Osteoblast (primary cell): ENCODE measurements at regions not wholly inside any gene's neighbourhood (a gene's known extent, or its start where the extent isn't known, plus 50 kb on each side); places are given as distances from the start of the nearest gene placed in this dataset.

Experiments used
- DNase-seq: peaks from one replicate; pipeline ENCODE4 v3.0.0; 2011; ENCODE audit warnings: low spot score, mixed read lengths; ENCODE audit not compliant: insufficient read length; ENCODE audit errors: missing footprints
- H2AFZ ChIP-seq: 2 replicates; pipeline ENCODE4 v1.6.0; 2011; ENCODE audit warnings: mild to moderate bottlenecking, low read length
- H3K27ac ChIP-seq: 2 replicates; pipeline ENCODE4 v1.5.1; 2011; ENCODE audit warnings: mild to moderate bottlenecking, low read depth, low read length, moderate library complexity
- H3K27me3 ChIP-seq: 2 replicates; pipeline ENCODE4 v1.6.0; 2012; ENCODE audit warnings: mild to moderate bottlenecking, control low read depth, inconsistent platforms, low read length, moderate library complexity; ENCODE audit not compliant: insufficient read depth
- H3K36me3 ChIP-seq: 2 replicates; pipeline ENCODE4 v1.5.1; 2011; ENCODE audit warnings: mild to moderate bottlenecking, low read length, control low read depth, moderate library complexity; ENCODE audit not compliant: insufficient read depth
- H3K4me1 ChIP-seq: 2 replicates; pipeline ENCODE4 v1.5.1; 2011; ENCODE audit warnings: mild to moderate bottlenecking, low read length, control low read depth, moderate library complexity; ENCODE audit not compliant: insufficient read depth
- H3K4me2 ChIP-seq: 2 replicates; pipeline ENCODE4 v1.6.0; 2011; ENCODE audit warnings: mild to moderate bottlenecking, low read length; ENCODE audit not compliant: insufficient read depth
- H3K4me3 ChIP-seq: fragments of 200-600 bp; sonication (generic); 3 replicates; pipeline ENCODE4 v1.5.1; 2012; ENCODE audit warnings: mild to moderate bottlenecking, low read length, inconsistent platforms; ENCODE audit not compliant: insufficient read depth
- H3K79me2 ChIP-seq: 2 replicates; pipeline ENCODE4 v1.6.0; 2012; ENCODE audit warnings: mild to moderate bottlenecking, low read length, control low read depth, inconsistent platforms; ENCODE audit not compliant: insufficient read depth
- H3K9me3 ChIP-seq: 2 replicates; pipeline ENCODE4 v1.5.1; 2011; ENCODE audit warnings: low read depth, low read length, control low read depth
- H4K20me1 ChIP-seq: 2 replicates; pipeline ENCODE4 v1.6.0; 2012; ENCODE audit warnings: mild to moderate bottlenecking, low read length, control low read depth; ENCODE audit not compliant: insufficient read depth
- CTCF ChIP-seq: IDR thresholded peaks from 2 replicates; pipeline ENCODE4 v1.5.1; 2011; ENCODE audit warnings: mild to moderate bottlenecking, low read depth, low read length, moderate library complexity; ENCODE audit errors: extremely low read depth

GRCh38 chr3:191008074-191008473 lies 145.6 kb upstream of the GMNC start:
- H3K4me2 ChIP-seq = no peak overlapping the region
- no peak for DNase-seq
- no peaks in the 10 kb centered on the region for H4K20me1 ChIP-seq
- no peaks in the 10 kb centered on the region for H3K79me2 ChIP-seq
- H3K9me3 ChIP-seq = no peaks in the 10 kb centered on the region
- H3K27me3 ChIP-seq = no peaks in the 10 kb centered on the region
- H3K4me3 ChIP-seq = no peak overlapping the region
- H3K36me3 ChIP-seq = no peaks in the 10 kb centered on the region
- no peak overlapping the region for H2AFZ ChIP-seq
- no peak for TF ChIP-seq CTCF
- no peak overlapping the region for H3K27ac ChIP-seq
- no peaks in the 10 kb centered on the region for H3K4me1 ChIP-seq

- TF ChIP-seq CTCF = no peak
- Histone ChIP-seq H3K4me1 (no peaks in the 10 kb centered on the region), H3K27me3 (no peaks in the 10 kb centered on the region), H3K9me3 (no peaks in the 10 kb centered on the region), H3K4me2 (no peak overlapping the region), H3K36me3 (no peaks in the 10 kb centered on the region), H2AFZ (peak overlapping the region; percentile 54), H3K79me2 (no peaks in the 10 kb centered on the region), H4K20me1 (no peaks in the 10 kb centered on the region), H3K27ac (no peak overlapping the region), H3K4me3 (no peak overlapping the region)
- DNase-seq = no peak
Measured at GRCh38 chr3:191005790-191006189, 143.3 kb upstream of the GMNC start.

- no peaks in the 10 kb centered on the region for H3K36me3 ChIP-seq
- H3K9me3 ChIP-seq = no peaks in the 10 kb centered on the region
Measured at GRCh38 chr3:191003742-191004141, 141.2 kb upstream of the GMNC start.

GRCh38 chr3:190996181-190996775 lies 133.8 kb upstream of the GMNC start:
- Histone ChIP-seq H2AFZ (peak overlapping the region; percentile 13), H3K27ac (no peak overlapping the region), H3K4me2 (peak overlapping the region; percentile 3), H4K20me1 (no peaks in the 10 kb centered on the region), H3K27me3 (no peaks in the 10 kb centered on the region), H3K79me2 (no peaks in the 10 kb centered on the region), H3K4me3 (peak overlapping the region; percentile 16), H3K4me1 (no peaks in the 10 kb centered on the region), H3K9me3 (no peaks in the 10 kb centered on the region), H3K36me3 (no peaks in the 10 kb centered on the region)
- no peak for TF ChIP-seq CTCF
- no peak for DNase-seq

More at GRCh38 chr3:191003742-191004141, 141.2 kb upstream of the GMNC start:
- no peaks in the 10 kb centered on the region for H3K79me2 ChIP-seq
- DNase-seq = no peak
- H4K20me1 ChIP-seq = no peaks in the 10 kb centered on the region
- no peaks in the 10 kb centered on the region for H3K27me3 ChIP-seq
- no peak overlapping the region for H3K4me3 ChIP-seq
- no peak overlapping the region for H3K27ac ChIP-seq
- H3K4me1 ChIP-seq = no peaks in the 10 kb centered on the region
- no peak for TF ChIP-seq CTCF
- peak overlapping the region; percentile 6 for H2AFZ ChIP-seq
- H3K4me2 ChIP-seq = no peak overlapping the region
